D721Med (cell line): ENCODE measurements at regions not wholly inside any gene's neighbourhood (a gene's known extent, or its start where the extent isn't known, plus 50 kb on each side); places are given as distances from the start of the nearest gene placed in this dataset.
"Not testable (repeated sequence)": the region's sequence is repeated elsewhere in the genome, so short reads cannot be mapped to it uniquely, and the experiment has no call there.

ENCODE experiments used
- DNase-seq: peaks from one replicate; pipeline ENCODE4 v3.0.0; 2011; ENCODE audit warnings: low spot score; ENCODE audit not compliant: insufficient read length
- FAIRE-seq: peaks from 2 replicates; lab custom pipeline; 2011; peaks lifted over from hg19 to GRCh38; lab: Jason Lieb, UNC
- CTCF ChIP-seq: IDR thresholded peaks from 2 replicates; pipeline ENCODE4 v1.5.1; 2012; ENCODE audit warnings: mild to moderate bottlenecking, control low read depth; ENCODE audit not compliant: insufficient read depth; ENCODE audit errors: missing control alignments

GRCh38 chr13:111490611-111491010, 170.2 kb downstream of the TEX29 start:
- no peak for TF ChIP-seq CTCF
- FAIRE-seq: no peak
- DNase-seq: no peak

- TF ChIP-seq CTCF: no peak
- DNase-seq (no peak), FAIRE-seq (no peak)
These were observed 170.6 kb downstream of the TEX29 start for GRCh38 chr13:111491021-111491420.

GRCh38 chr13:111491659-111492058, 171.2 kb downstream of the TEX29 start:
- TF ChIP-seq CTCF: no peak
- no peak for DNase-seq
- FAIRE-seq: no peak

GRCh38 chr13:111492341-111492950, 172.0 kb downstream of the TEX29 start:
- FAIRE-seq (no peak), DNase-seq (no peak)
- no peak for TF ChIP-seq CTCF

- FAIRE-seq: no peak
- TF ChIP-seq CTCF: no peak
- DNase-seq: no peak
These were observed 172.5 kb downstream of the TEX29 start for GRCh38 chr13:111492958-111493357.

- DNase-seq: no peak
- FAIRE-seq: no peak
- no peak for TF ChIP-seq CTCF
These were observed 173.0 kb downstream of the TEX29 start for GRCh38 chr13:111493468-111493867.

GRCh38 chr13:111494641-111495040, 174.2 kb downstream of the TEX29 start:
- FAIRE-seq (no peak), DNase-seq (no peak)
- no peak for TF ChIP-seq CTCF

GRCh38 chr13:111501596-111502535, 181.4 kb downstream of the TEX29 start:
- DNase-seq, FAIRE-seq: not testable (repeated sequence)
